HG02885 (cell line): ENCODE measurements at regions not wholly inside any gene's neighbourhood (a gene's known extent, or its start where the extent isn't known, plus 50 kb on each side); places are given as distances from the start of the nearest gene placed in this dataset.

Experiments
- ATAC-seq: cut with Tn5 transposase; IDR thresholded peaks from one replicate; pipeline ENCODE4 v1.9.1; 2021; ENCODE audit warnings: mild to moderate bottlenecking; ENCODE audit not compliant: unreplicated experiment, poor library complexity

DNA sequence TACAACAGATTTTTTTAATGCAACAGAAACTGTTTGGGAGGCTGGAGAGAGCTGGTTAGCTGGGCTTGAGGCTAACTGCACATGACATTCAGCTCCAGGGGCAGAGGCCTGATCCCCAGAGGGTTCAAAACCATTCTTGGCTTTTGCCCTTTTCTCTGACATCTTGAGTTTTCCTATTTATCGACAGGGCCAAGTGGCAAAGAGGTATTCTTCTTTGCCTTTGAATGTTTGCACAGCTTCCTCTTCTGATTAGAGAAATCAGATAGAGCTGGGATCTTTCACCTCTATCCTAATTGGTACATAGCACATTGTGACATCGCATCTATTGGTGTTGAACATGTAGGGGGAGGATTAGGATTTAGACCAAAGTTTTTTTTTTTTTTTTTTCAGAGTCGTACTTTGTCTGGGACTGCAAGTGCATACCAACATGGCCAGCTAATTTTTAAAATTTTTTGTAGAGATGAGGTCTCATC, 143.7 kb downstream of the ACTBL2 start:
- no peak for ATAC-seq

DNA sequence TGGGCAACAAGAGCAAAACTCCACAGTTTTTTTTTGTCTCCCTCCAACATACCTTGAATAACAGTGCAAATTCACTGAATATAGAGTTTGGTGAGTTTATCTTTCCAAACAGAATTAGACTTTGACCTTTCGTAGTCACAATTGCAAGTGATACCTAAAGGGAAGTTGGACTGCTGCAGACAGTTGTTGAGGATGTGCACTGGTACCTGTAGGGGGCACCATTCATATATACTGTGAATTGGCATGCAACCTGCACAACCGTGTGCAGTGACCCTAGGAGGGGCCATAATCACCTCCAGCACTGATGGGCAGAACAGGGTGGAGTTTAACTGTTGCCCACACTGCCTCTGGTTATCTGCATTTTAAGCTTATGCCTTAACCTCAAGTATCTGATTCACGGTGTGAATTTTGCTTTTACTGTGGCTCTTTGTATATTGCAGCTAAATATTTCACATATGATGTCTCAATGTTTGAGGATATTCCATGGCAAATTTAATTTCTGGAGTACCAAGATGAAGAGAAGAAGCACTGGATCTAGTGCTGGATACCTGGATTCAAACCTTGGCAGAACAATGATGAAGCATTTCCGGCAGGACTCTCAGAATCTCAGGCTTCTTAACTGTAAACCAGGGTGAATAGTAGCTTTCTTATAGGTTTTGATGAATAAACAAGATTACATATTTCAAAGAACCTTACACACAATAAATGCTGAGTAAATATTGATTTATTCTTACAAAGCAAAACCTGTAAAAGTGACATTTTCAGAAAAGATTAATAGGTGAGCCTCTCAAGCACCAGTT, 144.3 kb downstream of the ACTBL2 start:
- ATAC-seq: peak; percentile 79

DNA sequence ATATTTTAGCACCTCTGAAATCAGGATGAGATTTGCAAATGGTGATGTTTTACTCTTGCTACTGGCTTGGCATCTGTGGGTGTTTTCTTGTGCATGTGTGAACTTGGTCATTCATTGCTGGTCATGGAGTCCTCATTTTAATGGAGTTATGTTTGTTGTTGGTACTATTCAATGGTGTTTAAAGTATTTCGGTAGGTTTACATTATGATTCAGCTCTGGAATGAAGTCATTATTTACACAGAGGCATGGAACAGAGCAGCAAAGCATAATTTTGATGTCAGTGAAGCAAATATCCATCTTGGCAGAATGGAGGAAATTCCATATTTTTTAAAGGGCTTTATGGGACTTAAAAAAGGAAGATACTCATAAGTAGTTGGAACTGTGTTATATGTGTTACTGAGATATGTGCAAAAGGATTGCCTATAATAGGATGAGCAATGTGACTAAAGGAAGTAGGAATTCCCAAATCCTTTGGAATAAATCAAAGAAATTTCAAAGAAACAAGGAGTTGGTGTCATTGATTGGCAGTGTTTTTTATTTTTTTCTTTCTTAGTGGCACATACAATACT, 147.4 kb downstream of the ACTBL2 start:
- ATAC-seq: no peak

DNA sequence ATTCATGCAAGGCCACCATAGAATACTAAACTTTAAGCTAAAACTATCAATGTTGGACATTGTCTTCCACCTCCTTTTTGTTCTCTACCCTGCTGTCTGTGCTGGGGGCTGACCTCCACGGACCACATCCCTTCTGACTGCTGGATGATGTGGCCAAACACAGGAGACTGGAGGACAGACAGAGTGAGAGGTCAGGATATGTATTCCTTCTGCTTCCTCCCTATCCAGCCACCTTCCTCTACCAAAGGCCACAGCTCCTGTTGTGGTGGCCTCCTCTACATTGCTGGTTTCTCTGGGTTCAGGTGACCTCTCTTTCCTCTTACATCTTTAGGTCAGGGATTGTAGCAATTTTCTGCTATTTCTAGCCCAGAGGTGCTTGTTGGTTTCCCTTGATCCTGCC, 148.1 kb downstream of the ACTBL2 start:
- no peak for ATAC-seq

DNA sequence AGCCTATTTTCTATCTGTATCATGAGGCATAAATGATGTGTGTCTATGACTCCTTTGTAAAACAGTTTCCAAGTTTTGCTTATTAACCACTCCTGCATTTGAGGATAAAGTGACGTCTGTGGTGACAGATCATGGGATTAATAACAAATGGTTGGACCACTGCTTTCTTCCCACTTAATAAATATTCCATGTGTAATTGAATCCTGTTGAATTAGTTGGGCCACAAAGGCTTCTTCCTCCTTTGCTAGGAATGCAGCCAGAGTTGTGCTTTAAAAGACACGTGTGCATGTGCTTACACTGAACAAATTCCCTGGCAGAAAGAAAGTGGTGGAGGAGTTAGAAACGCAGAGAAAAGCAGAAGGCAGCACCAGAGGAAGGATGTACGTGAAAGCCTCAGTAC, 150.2 kb downstream of the ACTBL2 start:
- no peak for ATAC-seq

DNA sequence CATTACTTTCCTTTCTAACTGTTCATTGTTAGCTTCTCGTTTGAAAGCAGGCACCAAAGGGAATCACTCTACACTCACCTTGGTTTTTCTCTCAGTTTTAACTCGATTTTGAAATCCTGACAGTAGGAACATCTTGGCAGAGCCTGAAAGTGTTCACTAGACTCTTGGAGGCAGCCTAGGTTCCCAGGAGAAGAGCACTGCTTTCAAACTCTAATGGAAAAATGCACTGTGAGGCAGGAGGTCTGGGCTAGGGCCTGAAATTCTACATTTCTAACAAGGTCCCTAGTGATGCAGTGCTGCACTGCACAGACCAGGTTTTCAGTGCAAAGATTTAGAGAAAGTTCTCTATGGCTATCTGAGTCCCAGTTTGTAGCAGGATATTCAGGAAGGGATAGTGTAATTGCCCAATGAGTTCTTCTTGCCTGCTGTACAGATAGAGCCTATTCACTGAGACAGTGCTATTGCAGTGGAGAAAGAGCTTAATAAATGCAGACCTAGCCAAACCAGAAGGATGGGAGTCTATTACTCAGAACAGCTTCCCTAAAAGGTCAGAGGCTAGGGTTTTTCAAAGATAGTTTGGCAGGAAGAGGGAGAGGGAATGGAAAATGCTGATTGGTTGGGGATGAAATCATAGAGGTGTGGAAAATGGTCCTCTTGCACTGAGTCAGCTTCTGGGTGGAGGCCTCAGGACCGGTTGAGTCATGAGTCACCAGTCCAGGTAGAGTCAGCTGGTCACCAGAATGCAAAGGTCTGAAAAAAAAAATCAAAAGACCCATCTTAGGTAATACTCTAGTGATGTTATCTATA, 153.9 kb downstream of the GPBP1 start:
- ATAC-seq: no peak

DNA sequence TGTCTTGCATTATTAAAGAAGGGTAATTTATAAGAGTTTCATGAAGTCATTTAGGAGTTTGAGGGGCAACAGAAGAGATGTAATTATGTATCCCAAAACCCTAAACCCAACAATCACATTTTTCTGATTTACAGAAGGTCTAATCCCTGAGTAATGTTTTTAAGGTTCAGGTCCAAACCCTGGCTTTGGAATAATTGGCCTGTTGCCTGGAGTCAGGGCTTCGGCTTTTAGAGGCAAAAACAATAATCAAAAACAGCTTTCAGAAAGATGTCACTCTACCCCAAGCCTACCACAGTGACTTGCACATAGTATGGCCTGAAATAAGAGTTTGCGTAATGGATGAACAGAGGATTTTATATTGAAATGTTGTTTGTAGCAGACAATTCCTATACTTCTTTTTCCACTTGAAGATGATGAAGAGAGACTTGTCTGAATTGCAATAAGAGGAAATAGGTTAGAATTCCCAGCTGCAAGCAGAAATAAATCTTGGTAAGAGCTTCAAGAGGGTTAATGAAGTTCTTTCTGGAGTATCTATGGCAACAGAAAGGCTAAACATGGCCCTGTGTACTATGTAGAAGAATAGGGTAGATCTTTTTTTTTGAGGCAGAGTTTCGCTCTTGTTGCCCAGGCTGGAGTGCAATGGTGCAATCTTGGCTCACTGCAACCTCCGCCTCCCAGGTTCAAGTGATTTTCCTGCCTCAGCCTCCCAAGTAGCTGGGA, 152.0 kb downstream of the GPBP1 start:
- no peak for ATAC-seq

DNA sequence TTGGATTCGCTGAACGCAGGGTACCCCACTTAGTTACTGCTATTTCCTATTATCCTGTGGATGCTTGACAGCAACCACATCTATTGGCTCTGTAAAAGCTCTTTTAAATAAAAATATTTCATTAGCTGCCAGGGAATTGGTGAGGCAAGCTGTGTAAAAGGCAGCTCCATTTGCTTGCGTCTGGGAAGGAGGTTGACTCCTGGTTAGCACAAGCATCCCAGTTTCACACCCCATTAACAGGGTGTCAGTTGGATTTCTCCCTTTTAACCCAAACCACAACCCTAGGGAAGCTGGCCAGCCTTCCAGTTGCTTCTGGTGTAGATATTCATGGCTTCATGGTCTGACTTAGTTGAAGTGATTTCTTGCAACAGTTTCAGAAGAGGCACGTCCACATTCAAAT, 151.0 kb downstream of the GPBP1 start:
- no peak for ATAC-seq

DNA sequence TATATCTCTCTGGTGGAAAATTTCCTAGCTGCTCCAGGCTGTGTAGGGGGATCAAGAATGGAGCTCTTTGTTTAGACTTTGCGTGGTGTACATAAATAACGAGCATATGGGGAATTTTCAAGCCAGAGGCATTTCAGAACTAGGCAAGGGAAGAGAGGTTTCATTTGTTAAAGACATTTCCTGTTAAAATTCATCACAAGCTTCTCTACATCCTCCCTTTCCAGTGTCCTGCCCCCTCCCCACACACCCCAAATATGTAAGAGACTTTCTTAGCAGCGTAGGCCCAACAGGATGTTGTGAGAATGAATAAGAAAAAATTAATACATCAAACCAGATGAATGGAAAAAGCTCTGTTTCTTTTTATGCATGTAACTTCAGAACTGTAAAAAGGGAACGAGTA, 150.3 kb downstream of the GPBP1 start:
- ATAC-seq: no peak

DNA sequence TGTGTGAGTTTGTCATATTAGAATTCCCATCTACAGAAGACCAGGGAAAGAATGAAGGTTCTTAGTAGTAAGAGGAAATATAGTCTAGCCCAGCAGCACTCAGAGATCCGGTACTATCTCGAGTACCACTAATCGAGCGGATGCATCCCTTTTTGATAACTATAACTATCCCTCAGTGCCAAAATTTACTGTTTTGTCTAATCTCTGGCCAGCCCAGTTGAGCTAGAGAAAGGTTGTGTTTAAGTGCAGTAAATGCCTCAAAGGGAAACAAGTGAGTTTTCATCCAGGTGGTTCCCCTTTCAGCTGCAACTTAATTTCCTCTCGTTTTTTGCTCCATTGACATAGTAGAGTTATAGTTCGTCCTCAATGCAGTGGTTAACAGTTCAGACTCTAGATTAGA, 146.7 kb downstream of the GPBP1 start:
- ATAC-seq: no peak

DNA sequence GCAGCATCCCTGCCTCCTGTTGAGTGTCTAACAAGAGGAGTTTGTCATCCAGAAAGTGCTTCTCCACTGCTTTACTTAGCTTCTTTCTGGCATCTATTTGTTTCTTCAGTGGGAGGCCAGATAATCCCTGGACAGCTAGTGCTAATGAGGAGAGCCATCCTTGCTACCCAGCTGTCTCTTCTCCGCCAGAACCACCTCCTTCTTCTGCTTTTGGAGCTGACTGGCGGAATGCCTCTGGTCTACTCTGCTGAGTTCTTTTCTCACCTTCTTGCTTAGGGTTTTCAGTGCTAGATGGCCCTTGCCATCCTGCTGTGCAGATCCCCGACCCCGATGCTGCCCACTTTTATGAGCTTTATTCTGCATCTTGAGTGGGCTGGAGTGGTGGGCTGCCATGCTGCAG, 145.8 kb downstream of the GPBP1 start:
- no peak for ATAC-seq

DNA sequence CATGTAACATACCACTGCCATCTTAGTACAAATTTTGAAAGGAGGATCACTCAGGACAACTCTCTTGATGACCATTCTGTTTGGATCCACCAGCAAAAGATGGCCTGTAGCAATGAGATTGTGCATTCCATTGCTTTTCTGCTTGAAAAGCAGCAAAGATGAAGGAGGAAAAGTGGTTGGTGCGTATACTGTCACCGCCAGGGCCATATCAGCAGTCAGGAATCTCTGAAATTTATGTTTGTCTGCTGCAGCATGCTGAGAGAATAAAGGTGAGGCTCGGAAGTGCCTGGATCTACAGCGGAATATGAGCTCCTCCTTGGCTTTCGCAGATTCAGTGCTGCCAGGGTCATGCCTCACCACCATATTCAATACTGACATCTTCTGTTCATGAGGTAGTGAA, 144.4 kb downstream of the GPBP1 start:
- no peak for ATAC-seq

DNA sequence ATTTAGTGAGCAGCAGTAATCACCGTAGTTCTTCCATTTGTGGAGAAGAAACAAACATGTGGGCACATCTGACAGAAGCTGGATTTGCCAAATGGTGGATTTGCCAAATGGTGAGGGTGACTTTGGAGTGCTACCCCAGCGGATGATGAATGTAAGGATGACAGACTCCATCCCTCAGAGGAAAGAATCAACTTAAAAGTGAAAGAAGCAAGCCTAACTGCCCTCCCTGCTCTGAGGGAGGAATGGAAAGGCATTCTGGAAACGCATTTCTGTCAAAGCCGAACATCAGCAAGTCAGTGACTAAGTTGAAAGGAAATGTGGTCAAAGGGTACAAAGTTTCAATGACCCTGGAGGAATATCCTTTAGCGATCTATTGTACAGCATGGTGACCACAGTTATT, 143.5 kb downstream of the GPBP1 start:
- ATAC-seq: no peak

DNA sequence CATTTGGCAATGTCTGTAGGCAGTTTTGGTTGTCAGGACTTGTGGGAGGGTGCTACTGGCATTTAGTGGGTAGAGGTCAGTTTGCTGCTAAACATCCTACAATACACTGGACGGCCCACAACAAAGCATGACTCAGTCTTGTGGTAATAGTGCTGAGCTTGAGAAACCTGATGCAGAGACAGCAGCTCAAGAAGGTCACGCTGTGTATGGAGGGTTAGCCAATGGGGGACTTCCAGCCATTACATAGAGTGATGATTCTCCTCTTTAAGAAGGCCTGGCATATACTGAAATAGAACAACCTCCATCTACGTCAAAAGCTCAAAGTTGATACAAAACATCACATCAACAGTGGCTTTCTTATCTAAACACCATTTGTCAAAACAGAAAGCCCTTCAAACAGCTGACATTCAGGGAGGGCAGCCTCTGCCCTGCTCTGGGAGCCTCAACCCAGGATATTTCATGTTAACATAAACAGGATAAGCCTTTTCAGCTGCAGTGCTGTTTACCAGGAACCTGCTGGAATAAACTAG, 143.0 kb downstream of the GPBP1 start:
- no peak for ATAC-seq

DNA sequence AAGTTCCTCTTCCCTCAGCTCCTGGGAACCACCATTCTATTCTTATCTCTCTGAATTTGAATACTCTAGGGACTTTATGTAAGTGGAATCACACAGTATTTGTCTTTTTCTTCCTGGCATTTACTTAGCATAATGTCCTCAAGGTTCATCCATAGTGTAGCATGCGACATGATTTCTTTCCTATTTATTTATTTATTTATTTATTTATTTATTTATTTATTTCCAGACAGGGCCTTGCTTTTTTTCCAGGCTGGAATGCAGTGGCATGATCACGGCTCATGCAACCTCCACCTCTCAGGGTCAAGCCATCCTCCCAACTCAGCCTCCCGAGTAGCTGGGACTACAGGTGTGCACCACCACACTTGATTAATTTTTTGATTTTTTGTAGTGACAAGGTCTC, 142.1 kb downstream of the GPBP1 start:
- no peak for ATAC-seq
